ENCODE measurements at regions not wholly inside any gene's neighbourhood (a gene's known extent, or its start where the extent isn't known, plus 50 kb on each side); places are given as distances from the start of the nearest gene placed in this dataset.

DNA sequence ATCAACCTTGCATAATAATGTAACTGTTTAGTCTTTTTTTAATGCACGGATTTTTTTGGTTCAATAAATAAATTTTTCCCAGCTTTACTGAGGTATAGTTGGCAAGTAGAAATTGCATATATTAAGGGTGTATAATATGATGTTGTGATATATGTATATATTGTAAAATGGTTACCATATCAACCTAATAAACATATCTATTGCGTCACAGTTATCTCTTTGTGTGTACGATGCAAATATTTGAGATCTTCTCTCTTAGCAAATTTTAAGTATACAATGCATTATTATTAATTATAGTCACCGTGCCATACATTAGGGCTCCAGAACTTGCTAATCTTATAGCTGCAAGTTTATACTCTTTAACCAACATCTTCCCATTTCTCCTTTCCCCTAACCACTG is 57.2 kb upstream of the TMEM161B start:
- DNase-seq = no peak
- WGBS, 2 donors = 82% methylated on average over 4 of the region's 4 CpGs
- Histone ChIP-seq H3K36me3 (no peaks in the 10 kb centered on the region), H3K27ac (no peak overlapping the region), H3K9me3 (no peaks in the 10 kb centered on the region), H3K27me3 (no peaks in the 10 kb centered on the region), H3K4me3 (no peak overlapping the region), H3K4me1 (no peaks in the 10 kb centered on the region)
- intact Hi-C loops (cut with DNase I) = no loop called here
- no peak for TF ChIP-seq EP300 (IDR thresholded peaks at IDR 0.05)
- no peak for TF ChIP-seq POLR2AphosphoS5 (IDR thresholded peaks at IDR 0.05)
- TF ChIP-seq, protein P1, sequence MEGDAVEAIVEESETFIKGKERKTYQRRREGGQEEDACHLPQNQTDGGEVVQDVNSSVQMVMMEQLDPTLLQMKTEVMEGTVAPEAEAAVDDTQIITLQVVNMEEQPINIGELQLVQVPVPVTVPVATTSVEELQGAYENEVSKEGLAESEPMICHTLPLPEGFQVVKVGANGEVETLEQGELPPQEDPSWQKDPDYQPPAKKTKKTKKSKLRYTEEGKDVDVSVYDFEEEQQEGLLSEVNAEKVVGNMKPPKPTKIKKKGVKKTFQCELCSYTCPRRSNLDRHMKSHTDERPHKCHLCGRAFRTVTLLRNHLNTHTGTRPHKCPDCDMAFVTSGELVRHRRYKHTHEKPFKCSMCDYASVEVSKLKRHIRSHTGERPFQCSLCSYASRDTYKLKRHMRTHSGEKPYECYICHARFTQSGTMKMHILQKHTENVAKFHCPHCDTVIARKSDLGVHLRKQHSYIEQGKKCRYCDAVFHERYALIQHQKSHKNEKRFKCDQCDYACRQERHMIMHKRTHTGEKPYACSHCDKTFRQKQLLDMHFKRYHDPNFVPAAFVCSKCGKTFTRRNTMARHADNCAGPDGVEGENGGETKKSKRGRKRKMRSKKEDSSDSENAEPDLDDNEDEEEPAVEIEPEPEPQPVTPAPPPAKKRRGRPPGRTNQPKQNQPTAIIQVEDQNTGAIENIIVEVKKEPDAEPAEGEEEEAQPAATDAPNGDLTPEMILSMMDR (IDR thresholded peaks at IDR 0.05) = no peak
- no peak for TF ChIP-seq POLR2A (IDR thresholded peaks at IDR 0.05)

DNA sequence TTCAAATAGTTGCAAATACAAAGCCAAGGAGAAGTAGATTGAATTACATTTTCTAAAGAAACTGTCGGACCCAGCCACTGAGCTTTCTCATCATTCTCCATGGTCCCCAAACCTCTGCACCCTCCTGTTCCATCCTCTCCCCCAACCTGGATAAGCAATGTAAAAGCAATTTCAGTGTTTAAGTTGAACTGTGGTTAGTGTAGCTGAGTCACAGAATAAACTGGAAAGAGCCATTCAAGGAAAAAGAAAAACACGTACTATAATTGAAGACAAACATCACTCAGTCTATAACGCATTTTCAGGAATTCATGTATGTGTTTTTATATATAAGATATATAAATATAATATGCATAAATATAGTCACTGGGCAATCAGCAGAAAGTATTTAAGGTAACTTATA is 54.1 kb upstream of the TMEM161B start:
- intact Hi-C loops (cut with DNase I) = no loop called here
- DNase-seq = no peak
- no peaks in the 10 kb centered on the region for H3K9me3 ChIP-seq
- WGBS, 2 donors = 89 to 95% methylated on average over 3 of the region's 3 CpGs
- H3K27ac ChIP-seq = no peak overlapping the region
- no peaks in the 10 kb centered on the region for H3K27me3 ChIP-seq
- TF ChIP-seq POLR2A (IDR thresholded peaks at IDR 0.05) (no peak), EP300 (IDR thresholded peaks at IDR 0.05) (no peak), POLR2AphosphoS5 (IDR thresholded peaks at IDR 0.05) (no peak)
- TF ChIP-seq, protein P1 (IDR thresholded peaks at IDR 0.05) = no peak
- H3K4me1 ChIP-seq = no peaks in the 10 kb centered on the region
- H3K36me3 ChIP-seq = no peaks in the 10 kb centered on the region
- H3K4me3 ChIP-seq = no peak overlapping the region

Small RNA genes in the stretch of these regions (small RNA-seq; reads per million reads assigned to genes)
- gene RF00156 = 0 reads per million in 3 donors

All from sigmoid colon (tissue), 6 donors.